Type B pancreatic cell (in vitro differentiated cells): ENCODE measurements at regions not wholly inside any gene's neighbourhood (a gene's known extent, or its start where the extent isn't known, plus 50 kb on each side); places are given as distances from the start of the nearest gene placed in this dataset.

Source experiments
- DNase-seq: peaks from one replicate; pipeline ENCODE4 v3.0.0; 2021; ENCODE audit warnings: mixed read lengths; ENCODE audit not compliant: unreplicated experiment; ENCODE audit errors: extremely low spot score
- H3K27ac Mint-ChIP-seq: 2 replicates; pipeline ENCODE4 v1.8.0; 2021; ENCODE audit warnings: mild to moderate bottlenecking, mixed read lengths
- H3K27me3 Mint-ChIP-seq: 2 replicates; pipeline ENCODE4 v1.8.0; 2021; ENCODE audit warnings: mixed read lengths
- H3K36me3 Mint-ChIP-seq: 2 replicates; pipeline ENCODE4 v1.8.0; 2021; ENCODE audit warnings: mixed read lengths
- H3K4me1 Mint-ChIP-seq: one replicate; pipeline ENCODE4 v1.8.0; 2021; ENCODE audit warnings: mixed read lengths; ENCODE audit not compliant: unreplicated experiment
- H3K4me3 Mint-ChIP-seq: 2 replicates; pipeline ENCODE4 v1.8.0; 2021; ENCODE audit warnings: mild to moderate bottlenecking, mixed read lengths
- H3K9me3 Mint-ChIP-seq: 2 replicates; pipeline ENCODE4 v1.8.0; 2021; ENCODE audit warnings: mixed read lengths
- TF ChIP-seq, protein P1 (sequence below): fragments of 200-600 bp; sonication (generic); conservative IDR thresholded peaks from 2 replicates; pipeline ENCODE4 v1.5.0; 2021; ENCODE audit warnings: antibody characterized with exemption, mild to moderate bottlenecking

DNA sequence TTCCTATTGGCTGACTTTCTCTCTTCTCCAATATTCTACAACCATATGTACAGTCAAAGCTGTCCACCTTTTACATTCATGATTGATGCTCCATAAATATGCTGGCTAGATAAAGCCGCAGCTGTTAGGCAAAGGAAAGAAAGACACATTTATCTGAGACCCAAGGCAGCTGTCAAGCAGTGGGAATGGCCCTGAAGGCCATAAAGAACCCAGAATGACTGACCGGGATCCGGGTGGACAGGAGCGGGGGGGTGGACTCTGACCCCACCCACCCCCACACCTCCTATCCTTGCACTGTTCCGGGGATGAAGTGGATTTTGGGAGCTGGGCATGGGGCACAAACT lies 116.4 kb downstream of the RTP5 start:
- no peaks in the 10 kb centered on the region for H3K36me3 Mint-ChIP-seq
- TF ChIP-seq, protein P1, sequence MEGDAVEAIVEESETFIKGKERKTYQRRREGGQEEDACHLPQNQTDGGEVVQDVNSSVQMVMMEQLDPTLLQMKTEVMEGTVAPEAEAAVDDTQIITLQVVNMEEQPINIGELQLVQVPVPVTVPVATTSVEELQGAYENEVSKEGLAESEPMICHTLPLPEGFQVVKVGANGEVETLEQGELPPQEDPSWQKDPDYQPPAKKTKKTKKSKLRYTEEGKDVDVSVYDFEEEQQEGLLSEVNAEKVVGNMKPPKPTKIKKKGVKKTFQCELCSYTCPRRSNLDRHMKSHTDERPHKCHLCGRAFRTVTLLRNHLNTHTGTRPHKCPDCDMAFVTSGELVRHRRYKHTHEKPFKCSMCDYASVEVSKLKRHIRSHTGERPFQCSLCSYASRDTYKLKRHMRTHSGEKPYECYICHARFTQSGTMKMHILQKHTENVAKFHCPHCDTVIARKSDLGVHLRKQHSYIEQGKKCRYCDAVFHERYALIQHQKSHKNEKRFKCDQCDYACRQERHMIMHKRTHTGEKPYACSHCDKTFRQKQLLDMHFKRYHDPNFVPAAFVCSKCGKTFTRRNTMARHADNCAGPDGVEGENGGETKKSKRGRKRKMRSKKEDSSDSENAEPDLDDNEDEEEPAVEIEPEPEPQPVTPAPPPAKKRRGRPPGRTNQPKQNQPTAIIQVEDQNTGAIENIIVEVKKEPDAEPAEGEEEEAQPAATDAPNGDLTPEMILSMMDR = no peak
- H3K4me3 Mint-ChIP-seq = no peak overlapping the region
- H3K27ac Mint-ChIP-seq = no peak overlapping the region
- H3K4me1 Mint-ChIP-seq = no peaks in the 10 kb centered on the region
- H3K27me3 Mint-ChIP-seq = peaks cover 3% of the 10 kb centered on the region
- DNase-seq = no peak
- no peaks in the 10 kb centered on the region for H3K9me3 Mint-ChIP-seq

DNA sequence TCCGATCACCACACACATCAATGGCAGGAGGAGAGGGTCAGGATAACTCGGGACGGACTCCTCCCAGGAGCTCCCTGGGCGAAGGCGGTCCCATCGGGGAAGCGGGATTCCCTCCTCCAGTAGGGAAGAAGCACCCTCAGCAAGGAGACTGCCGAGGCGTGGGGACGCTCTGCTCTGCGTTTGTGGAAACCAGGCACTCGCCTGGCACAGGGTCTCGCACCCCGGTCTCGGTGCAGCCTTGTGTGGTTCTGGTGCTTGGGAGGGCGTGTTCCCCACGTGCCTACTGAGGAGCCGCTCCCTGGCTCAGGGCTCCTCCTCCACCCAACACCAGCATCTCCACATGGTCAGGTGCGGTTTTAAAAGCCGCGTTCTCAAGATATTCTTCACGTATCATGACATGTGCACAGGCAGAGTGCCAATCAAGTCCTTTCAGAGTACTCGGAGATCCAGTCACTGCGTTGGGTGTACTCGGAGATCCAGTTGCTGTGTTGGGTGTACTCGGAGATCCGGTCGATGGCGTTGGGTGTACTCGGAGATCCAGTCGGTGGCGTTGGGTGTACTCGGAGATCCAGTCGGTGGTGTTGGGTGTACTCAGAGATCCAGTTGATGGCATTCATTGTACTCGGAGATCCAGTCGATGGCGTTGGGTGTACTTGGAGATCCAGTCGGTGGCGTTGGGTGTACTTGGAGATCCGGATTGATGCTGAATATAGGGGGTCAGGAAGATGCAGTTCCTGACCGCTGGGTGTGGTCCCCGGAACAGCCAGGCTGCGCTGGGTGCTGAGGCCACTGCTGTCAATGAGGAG lies 117.5 kb downstream of the RTP5 start:
- Mint-ChIP-seq H3K27me3 (peaks cover 3% of the 10 kb centered on the region), H3K4me1 (no peaks in the 10 kb centered on the region), H3K4me3 (no peak overlapping the region), H3K36me3 (no peaks in the 10 kb centered on the region), H3K27ac (no peak overlapping the region), H3K9me3 (no peaks in the 10 kb centered on the region)
- DNase-seq = peak; percentile 62
- TF ChIP-seq, protein P1 = no peak

GRCh38 chr2:241987726-241988125 lies 118.2 kb downstream of the RTP5 start:
- no peaks in the 10 kb centered on the region for H3K36me3 Mint-ChIP-seq
- H3K27ac Mint-ChIP-seq = no peak overlapping the region
- no peaks in the 10 kb centered on the region for H3K4me1 Mint-ChIP-seq
- no peaks in the 10 kb centered on the region for H3K9me3 Mint-ChIP-seq
- DNase-seq = peak; percentile 65
- H3K27me3 Mint-ChIP-seq = peaks cover 3% of the 10 kb centered on the region
- TF ChIP-seq, protein P1 = no peak
- H3K4me3 Mint-ChIP-seq = no peak overlapping the region

- Mint-ChIP-seq H3K27ac (no peak overlapping the region), H3K4me1 (no peaks in the 10 kb centered on the region), H3K36me3 (no peaks in the 10 kb centered on the region), H3K9me3 (no peaks in the 10 kb centered on the region), H3K4me3 (no peak overlapping the region), H3K27me3 (peaks cover 3% of the 10 kb centered on the region)
- peak; percentile 48 for DNase-seq
- TF ChIP-seq, protein P1 = no peak
Observed at GRCh38 chr2:241988146-241988545, 118.6 kb downstream of the RTP5 start.

DNA sequence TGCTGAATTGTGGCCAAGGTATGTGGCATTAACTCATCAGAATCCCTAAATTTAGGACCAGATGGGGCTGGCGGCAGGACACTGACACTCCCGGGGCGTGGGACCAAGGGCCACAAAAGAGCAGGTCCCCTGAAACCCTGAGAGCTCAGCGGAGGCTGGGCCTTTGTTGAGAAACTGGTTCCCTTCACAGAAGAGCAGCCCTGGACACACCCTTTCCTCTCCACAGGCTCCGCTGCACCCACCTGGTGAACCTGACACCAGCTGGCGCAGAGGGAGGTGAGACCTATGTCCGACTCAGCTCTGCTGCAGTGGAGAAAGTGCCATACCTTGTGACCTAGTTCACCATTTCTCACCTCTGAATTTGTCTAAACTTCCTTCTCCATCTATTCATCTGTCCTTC lies 119.5 kb downstream of the RTP5 start:
- Mint-ChIP-seq H3K27me3 (peaks cover 3% of the 10 kb centered on the region), H3K4me1 (no peaks in the 10 kb centered on the region), H3K9me3 (no peaks in the 10 kb centered on the region), H3K27ac (no peak overlapping the region), H3K36me3 (no peaks in the 10 kb centered on the region), H3K4me3 (no peak overlapping the region)
- DNase-seq = peak; percentile 49
- TF ChIP-seq, protein P1 = no peak

DNA sequence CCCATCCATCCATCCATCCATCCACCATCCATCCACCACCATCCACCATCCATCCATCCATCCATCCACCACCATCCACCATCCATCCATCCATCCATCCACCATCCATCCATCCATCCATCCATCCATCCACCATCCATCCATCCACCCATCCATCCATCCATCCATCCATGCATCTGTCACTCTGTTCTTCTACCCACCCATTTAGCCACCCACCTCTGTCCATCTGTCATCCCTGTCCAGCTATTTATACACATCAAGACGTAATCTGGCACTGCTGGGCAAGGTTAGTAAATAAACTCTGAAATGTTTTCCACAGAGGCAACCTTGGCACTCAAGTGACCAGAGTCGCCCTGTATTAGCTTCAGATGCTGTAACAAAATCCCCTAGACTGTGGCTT lies 120.9 kb downstream of the RTP5 start:
- H3K27me3 Mint-ChIP-seq = peaks cover 3% of the 10 kb centered on the region
- no peaks in the 10 kb centered on the region for H3K4me1 Mint-ChIP-seq
- no peaks in the 10 kb centered on the region for H3K36me3 Mint-ChIP-seq
- no peak overlapping the region for H3K27ac Mint-ChIP-seq
- TF ChIP-seq, protein P1 = no peak
- H3K4me3 Mint-ChIP-seq = no peak overlapping the region
- H3K9me3 Mint-ChIP-seq = no peaks in the 10 kb centered on the region
- DNase-seq = peak; percentile 2
